ENCODE measurements at regions not wholly inside any gene's neighbourhood (a gene's known extent, or its start where the extent isn't known, plus 50 kb on each side); places are given as distances from the start of the nearest gene placed in this dataset.

DNA sequence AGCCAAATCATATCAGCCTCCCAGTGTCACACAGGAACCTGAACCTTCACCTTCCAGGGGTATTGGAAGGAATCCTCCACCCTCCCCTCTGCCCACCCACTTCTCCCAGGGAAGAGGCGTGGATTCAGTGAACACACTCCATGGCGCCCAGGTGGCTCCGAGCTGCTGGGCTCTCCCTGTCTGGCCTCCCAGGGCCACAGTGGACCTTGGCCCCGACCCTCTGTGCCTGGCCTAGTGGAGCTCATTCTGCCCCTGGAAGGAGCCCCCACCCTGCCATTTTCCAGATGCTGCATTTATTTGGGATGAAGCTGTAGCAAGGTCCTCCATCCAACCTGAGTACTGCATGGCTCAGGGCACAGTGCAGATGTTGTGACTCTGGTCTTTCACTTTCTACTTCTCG is 1340.1 kb downstream of the TBC1D22A start:
- no peak for TF ChIP-seq CTCF (IDR thresholded peaks at IDR 0.05; ENCODE audit: low read depth, low read length, poor library complexity, severe bottlenecking)
- TF ChIP-seq EZH2phosphoT487 (IDR thresholded peaks at IDR 0.05; ENCODE audit: borderline replicate concordance, low read length): no peak
